Panc1 (cell line): ENCODE measurements at regions not wholly inside any gene's neighbourhood (a gene's known extent, or its start where the extent isn't known, plus 50 kb on each side); places are given as distances from the start of the nearest gene placed in this dataset.

Experiments used
- ATAC-seq: fragments of 200-7000 bp; cut with Tn5 transposase; 2 replicates; pipeline ENCODE4 v1.9.1; 2020; ENCODE audit warnings: mild to moderate bottlenecking, moderate library complexity
- BruUV-seq: library from RNA; stranded (reverse); fragments of 400-500 nt; replicated peaks from 2 replicates; lab custom pipeline; 2021; lab: Mats Ljungman, UMichigan
- CTCF ChIA-PET: fragments of 300-600 bp; sonication (Branson Sonifier 250); formaldehyde crosslinking; loops from one replicate; lab custom pipeline; 2022; ENCODE audit warnings: antibody characterized with exemption; lab: Charles Lee
- POLR2A ChIA-PET: fragments of 300-600 bp; sonication (Branson Sonifier 250); formaldehyde crosslinking; loops from one replicate; lab custom pipeline; 2022; ENCODE audit warnings: antibody characterized with exemption; lab: Charles Lee
- DNase-seq: peaks from one replicate; pipeline ENCODE4 v3.0.0-alpha.2; 2010; ENCODE audit warnings: low read depth, low spot score
- H3K27ac ChIP-seq: 2 replicates; pipeline ENCODE4 v1.5.1; 2011; ENCODE audit warnings: mild to moderate bottlenecking, low read length, inconsistent platforms
- H3K27me3 ChIP-seq: fragments of 200-500 bp; sonication (Bioruptor generic); 2 replicates; pipeline ENCODE4 v1.6.0; 2014; ENCODE audit warnings: low read length, inconsistent platforms; ENCODE audit not compliant: control insufficient read depth, insufficient read depth
- H3K36me3 ChIP-seq: fragments of 200-500 bp; sonication (Bioruptor generic); 2 replicates; pipeline ENCODE4 v1.5.1; 2014; ENCODE audit warnings: inconsistent platforms, mild to moderate bottlenecking, low read length, moderate library complexity; ENCODE audit not compliant: control insufficient read depth, insufficient read depth
- H3K4me1 ChIP-seq: 2 replicates; pipeline ENCODE4 v1.5.1; 2011; ENCODE audit warnings: inconsistent platforms, mild to moderate bottlenecking, low read length, moderate library complexity; ENCODE audit not compliant: control insufficient read depth, insufficient read depth
- H3K4me3 ChIP-seq, 2 experiments: 2 replicates each; pipeline ENCODE4 v1.5.1; 2011 to 2012; ENCODE audit warnings: low read depth in 2 of 2, low read length in 2 of 2, mild to moderate bottlenecking in 2 of 2, inconsistent platforms in 1 of 2, moderate library complexity in 1 of 2
- H3K9me3 ChIP-seq: fragments of 200-500 bp; sonication (Bioruptor generic); 2 replicates; pipeline ENCODE4 v1.5.1; 2014; ENCODE audit warnings: low read depth, mild to moderate bottlenecking, inconsistent platforms, low read length, moderate library complexity; ENCODE audit not compliant: control insufficient read depth, insufficient read depth
- CTCF ChIP-seq: fragments of 450-650 bp; IDR thresholded peaks from 2 replicates; pipeline ENCODE4 v1.5.1; 2017; ENCODE audit warnings: mild to moderate bottlenecking
- POLR2AphosphoS5 ChIP-seq: IDR thresholded peaks from 2 replicates; pipeline ENCODE4 v1.6.1; 2012; ENCODE audit warnings: mild to moderate bottlenecking, low read depth, low read length, moderate library complexity
- REST ChIP-seq, 2 experiments: IDR thresholded peaks; 2 replicates each; pipeline ENCODE4 v1.6.1; 2011 to 2012; ENCODE audit warnings: low read depth in 2 of 2, control low read depth in 1 of 2, low read length in 1 of 2, mild to moderate bottlenecking in 1 of 2, moderate library complexity in 1 of 2; ENCODE audit not compliant: insufficient read depth in 1 of 2
- SIN3A ChIP-seq: IDR thresholded peaks from 2 replicates; pipeline ENCODE4 v1.6.1; 2012; ENCODE audit warnings: low read depth, mild to moderate bottlenecking, low read length, moderate library complexity, borderline replicate concordance; ENCODE audit not compliant: insufficient read depth
- TCF7L2 ChIP-seq: IDR thresholded peaks from 2 replicates; pipeline ENCODE4 v1.6.1; 2011; ENCODE audit warnings: mild to moderate bottlenecking, low read depth, low read length, inconsistent platforms
- in situ Hi-C: cut with HindIII; loops from 2 replicates; pipeline ENCODE4 v1.10.0; 2016; ENCODE audit warnings: low sequenced_read_pairs, low pct_unique_long_range_greater_than_20kb
- intact Hi-C: fragments of 100-400 bp; cut with micrococcal nuclease; formaldehyde crosslinking; loops from one replicate; pipeline ENCODE4 v1.10.0; 2022; ENCODE audit not compliant: unreplicated experiment

GRCh38 chr6:8240301-8240700, 138.0 kb upstream of the EEF1E1 start:
- no peak overlapping the region for H3K4me3 ChIP-seq
- ATAC-seq (no peak), DNase-seq (no peak)
- in situ Hi-C loops (no loop called here), intact Hi-C loops (no loop called here)
- TF ChIP-seq CTCF (no peak), SIN3A (no peak), TCF7L2 (no peak), POLR2AphosphoS5 (no peak), REST (IDR thresholded peaks at IDR 0.05; ENCODE audit: insufficient read depth in 1 of 2, low read depth in 2 of 2, low read length in 1 of 2) (no peak)
- H3K36me3 ChIP-seq: no peaks in the 10 kb centered on the region
- ChIA-PET POLR2A (no interaction called here), CTCF (no interaction called here)
- H3K4me1 ChIP-seq: no peaks in the 10 kb centered on the region; the same call in 1 of the 2 replicates
- peaks cover 11% of the 10 kb centered on the region; the same call in 1 of the 2 replicates for H3K27me3 ChIP-seq
- no TSS peak for BruUV-seq
- no peak overlapping the region for H3K27ac ChIP-seq
- no peaks in the 10 kb centered on the region for H3K9me3 ChIP-seq

DNA sequence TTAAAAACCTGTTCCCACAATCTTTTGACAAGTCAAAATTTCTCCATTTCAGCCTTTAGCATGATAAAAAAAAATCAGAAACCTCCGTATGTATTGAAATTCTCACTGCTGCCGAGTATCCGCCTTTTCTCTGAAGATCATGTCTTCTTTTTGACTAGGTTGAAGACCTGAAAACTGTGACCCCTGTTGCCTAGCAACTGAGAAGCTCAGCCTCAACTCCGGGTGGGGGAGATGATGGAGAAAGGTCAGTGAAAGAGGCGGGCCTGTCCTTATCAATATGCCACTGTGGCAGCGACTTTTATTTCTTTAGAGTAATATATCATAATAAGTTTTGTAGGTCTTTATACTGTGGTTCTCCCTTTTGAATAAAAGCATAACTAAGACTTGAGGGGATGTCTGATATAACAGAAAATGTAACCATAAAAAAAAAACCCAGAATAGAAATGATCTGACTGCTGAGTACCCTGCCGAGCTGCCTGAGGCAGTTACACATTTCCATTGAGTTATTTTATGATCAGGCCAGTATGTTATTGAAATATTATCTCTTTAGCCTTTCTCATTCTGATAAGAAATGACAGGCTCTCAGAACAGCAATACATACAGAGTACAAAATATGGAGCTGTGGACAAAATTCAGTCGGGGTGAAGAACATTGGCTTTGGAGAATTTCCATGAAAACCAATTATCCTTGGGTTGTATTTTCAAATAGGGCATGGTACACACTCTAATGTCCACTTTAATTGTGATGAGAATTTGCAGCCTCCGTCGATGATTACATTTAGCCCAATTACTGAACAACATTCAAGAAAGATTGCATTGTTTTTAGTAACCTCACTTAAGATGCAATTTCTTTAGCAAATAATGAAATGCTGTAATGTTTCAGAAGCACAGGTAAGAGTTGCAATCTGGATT, 136.7 kb upstream of the EEF1E1 start:
- TF ChIP-seq CTCF (no peak), REST (IDR thresholded peaks at IDR 0.05; ENCODE audit: insufficient read depth in 1 of 2, low read depth in 2 of 2, low read length in 1 of 2) (no peak), TCF7L2 (no peak), SIN3A (no peak), POLR2AphosphoS5 (no peak)
- DNase-seq (no peak), ATAC-seq (no peak)
- no TSS peak for BruUV-seq
- in situ Hi-C loops (no loop called here), intact Hi-C loops (no loop called here)
- H3K36me3 ChIP-seq: no peaks in the 10 kb centered on the region
- CTCF ChIA-PET: no interaction called here
- no peaks in the 10 kb centered on the region for H3K9me3 ChIP-seq
- no peaks in the 10 kb centered on the region; the same call in 1 of the 2 replicates for H3K4me1 ChIP-seq
- H3K4me3 ChIP-seq: no peak overlapping the region
- no peak overlapping the region for H3K27ac ChIP-seq
- POLR2A ChIA-PET: no interaction called here
- H3K27me3 ChIP-seq: peaks cover 11% of the 10 kb centered on the region; the same call in 1 of the 2 replicates
